ENCODE measurements at regions not wholly inside any gene's neighbourhood (a gene's known extent, or its start where the extent isn't known, plus 50 kb on each side); places are given as distances from the start of the nearest gene placed in this dataset.

GRCh38 chr9:86695910-86696424, 251.3 kb downstream of the GAS1 start:
- DNase-seq (ENCODE audit: low read depth): peak; percentile 19

GRCh38 chr9:86690034-86690433, 257.3 kb downstream of the GAS1 start:
- DNase-seq (ENCODE audit: low read depth): no peak

DNA sequence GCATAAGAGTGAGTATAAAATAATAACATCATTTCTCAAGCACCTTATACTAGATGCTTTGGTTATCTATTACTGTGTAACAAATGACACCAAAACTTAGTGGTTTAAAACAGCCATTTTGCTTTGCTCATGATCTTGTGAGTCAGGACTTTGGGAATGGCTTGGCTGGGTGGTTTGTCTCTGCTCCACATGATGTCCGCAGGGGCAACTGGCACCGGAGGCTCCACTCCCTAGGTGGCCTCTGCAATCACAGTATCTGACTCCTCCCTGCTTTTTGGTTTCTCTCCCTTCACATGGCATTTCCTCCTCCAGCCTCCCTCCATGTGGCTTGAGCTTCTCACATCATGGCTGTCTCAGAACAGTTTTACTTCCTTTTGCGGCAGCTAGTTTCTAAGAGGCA, 259.5 kb downstream of the GAS1 start:
- no peak for DNase-seq (ENCODE audit: low read depth)

- DNase-seq (ENCODE audit: low read depth): no peak
These were observed 261.8 kb downstream of the GAS1 start for GRCh38 chr9:86685556-86685955.

DNA sequence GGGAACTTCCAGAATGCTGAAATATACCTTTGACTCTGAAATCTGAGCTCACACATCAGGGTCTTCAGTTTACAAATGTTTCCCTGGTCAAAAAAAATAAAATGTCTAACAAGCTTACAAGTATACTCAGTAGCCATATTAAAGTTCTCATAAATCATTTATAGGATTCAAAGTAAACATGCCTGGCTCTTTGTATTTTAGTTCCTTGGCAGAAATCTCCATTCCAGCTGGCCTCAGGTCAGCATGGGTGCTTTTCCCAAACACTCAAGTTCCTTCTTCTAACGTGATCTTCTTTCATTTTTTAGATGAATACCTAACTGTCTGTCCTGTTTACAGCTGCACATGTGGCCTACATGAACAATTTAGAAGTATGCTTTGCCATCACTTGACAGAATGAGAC, 263.2 kb downstream of the GAS1 start:
- DNase-seq (ENCODE audit: low read depth): peak; percentile 30

- DNase-seq (ENCODE audit: low read depth): no peak
These were observed 265.1 kb downstream of the GAS1 start for GRCh38 chr9:86682240-86682639.

DNA sequence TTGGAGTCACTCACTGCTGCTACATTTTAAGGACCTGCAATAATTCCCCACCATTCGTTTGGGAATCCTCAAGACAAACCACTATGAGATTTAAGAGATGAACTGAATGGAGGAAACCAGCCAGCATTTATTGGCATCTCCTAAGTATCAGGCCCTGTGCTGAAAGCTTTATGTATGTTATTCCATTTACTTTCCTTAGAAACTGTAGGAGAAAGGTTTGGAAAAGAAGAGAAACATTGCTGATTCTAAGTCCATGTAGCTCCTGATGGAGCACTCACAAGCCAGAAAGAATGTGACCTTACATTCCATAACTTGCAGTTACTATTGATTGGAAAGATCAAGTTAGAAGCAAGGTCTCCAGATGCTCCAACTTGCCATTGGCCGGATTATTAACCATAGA, 267.4 kb downstream of the GAS1 start:
- no peak for DNase-seq (ENCODE audit: low read depth)

DNA sequence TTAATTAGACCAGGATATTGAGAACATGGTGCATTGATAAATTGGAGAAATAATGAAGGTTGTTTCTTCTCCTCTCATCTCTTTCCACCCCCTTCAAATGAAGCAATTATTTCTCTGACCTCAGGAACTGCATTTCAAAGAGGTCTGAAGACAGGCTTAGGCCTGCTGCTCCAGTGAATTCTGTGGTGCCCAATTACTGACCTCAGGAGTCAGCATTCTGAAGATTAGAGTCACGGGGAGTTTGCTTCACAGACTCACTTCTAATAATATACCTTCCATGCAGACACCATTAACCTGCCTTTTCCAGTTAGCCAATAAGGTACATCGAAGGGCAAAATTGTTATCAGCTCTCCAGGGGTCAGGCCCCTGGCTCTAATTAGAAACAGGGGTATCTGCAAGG, 270.9 kb downstream of the GAS1 start:
- no peak for DNase-seq (ENCODE audit: low read depth)

DNA sequence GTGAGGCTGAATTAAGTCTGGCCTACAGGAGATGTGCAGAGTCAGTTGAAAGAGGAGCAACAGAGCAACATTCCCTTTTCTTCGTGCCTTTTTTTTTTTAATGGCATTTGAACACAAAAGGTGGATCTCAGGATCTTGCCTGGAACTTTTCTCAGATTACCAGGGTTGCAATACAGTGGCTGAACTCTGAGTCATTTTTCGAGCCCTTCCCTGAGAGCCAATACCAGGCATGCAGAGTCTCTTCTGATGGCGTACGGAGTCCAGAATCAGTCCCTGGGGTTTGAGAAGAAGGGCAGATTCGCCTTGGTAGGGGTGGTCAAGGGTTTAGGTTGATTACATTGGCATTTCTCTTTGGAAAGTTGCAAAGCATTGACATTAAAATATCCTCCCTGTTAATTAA, 271.5 kb downstream of the GAS1 start:
- no peak for DNase-seq (ENCODE audit: low read depth)

DNA sequence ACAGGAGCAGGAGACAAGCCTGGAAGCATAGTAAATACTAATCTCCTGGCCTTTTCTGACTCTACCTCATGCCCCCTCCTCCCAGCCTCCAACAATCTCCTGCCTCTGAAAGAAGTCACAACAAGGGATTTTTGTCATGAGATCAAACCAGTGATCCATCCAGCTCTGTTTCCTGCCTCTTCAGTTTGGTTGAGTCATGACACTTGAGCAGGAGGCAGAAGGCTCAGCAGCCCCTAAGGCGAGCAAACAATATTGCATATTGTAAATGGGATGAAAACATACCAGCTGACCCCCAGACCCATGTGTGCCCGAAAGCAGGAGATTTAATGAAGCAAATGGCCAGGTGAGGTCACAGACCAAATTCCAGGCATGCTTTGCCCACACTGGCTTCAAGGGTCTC, 272.8 kb downstream of the GAS1 start:
- DNase-seq (ENCODE audit: low read depth): peak; percentile 43

GRCh38 chr9:86672966-86673365, 274.3 kb downstream of the GAS1 start:
- no peak for DNase-seq (ENCODE audit: low read depth)

DNA sequence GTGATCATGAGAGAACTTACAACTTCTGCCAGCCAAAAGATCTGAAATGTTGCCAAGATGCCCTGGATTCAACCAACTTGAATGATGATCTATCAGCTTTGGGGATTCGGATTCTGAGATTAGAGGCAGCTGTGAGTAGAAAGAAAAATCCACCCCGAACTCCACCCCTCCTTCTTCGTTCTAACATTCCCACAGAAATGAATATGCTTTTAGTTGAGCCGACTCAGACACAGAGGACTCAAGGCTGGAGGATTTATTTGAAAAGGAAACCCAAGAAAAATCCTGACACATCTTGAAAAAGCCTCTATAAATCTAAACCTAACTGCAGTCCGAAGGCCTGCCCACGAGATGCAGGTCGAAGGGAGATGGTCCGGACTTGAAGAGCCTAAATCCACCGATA, 275.0 kb downstream of the GAS1 start:
- no peak for DNase-seq (ENCODE audit: low read depth)

- DNase-seq (ENCODE audit: low read depth): no peak
These were observed 276.3 kb downstream of the GAS1 start for GRCh38 chr9:86671018-86671417.

GRCh38 chr9:86670536-86670935, 276.8 kb downstream of the GAS1 start:
- no peak for DNase-seq (ENCODE audit: low read depth)

GRCh38 chr9:86670076-86670475, 277.2 kb downstream of the GAS1 start:
- no peak for DNase-seq (ENCODE audit: low read depth)

GRCh38 chr9:86669422-86669821, 277.9 kb downstream of the GAS1 start:
- DNase-seq (ENCODE audit: low read depth): no peak

DNA sequence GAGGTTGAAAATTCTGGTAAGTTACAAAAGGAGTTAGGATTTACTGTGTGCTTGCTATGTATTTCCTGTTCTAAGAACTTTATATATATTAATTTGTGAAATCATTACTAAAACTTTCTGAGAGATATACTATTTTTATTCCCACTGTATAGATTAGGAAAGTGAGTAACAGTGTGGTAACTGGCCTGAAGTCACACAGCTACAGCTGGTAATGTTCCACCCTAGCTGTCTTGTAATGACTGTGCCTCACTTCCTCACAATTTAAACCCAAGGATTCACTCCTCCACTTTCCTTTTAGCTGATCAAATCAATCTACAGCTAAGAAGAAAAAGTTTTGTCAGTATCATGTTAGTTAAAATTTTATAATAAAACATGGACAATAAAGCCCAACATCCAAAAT, 278.8 kb downstream of the GAS1 start:
- DNase-seq (ENCODE audit: low read depth): no peak

DNA sequence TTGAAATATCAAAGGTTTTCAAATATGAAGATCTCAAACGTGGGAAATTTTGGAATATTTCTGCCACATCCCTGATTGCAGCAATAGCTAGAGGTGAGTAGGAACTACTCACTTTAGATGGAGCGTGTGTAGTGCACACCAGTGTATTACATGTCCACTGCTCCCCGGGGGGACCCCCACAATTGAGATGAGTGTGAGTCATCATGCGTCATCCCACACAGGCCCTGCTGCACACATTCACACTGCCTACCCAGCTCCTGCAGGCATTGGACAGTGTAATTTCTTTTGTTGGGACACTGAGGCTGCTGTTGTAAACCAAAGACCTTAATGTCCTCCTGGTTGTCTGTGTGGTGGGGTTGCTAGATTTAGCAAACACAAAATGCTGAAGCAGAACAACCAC, 280.0 kb downstream of the GAS1 start:
- no peak for DNase-seq (ENCODE audit: low read depth)

DNA sequence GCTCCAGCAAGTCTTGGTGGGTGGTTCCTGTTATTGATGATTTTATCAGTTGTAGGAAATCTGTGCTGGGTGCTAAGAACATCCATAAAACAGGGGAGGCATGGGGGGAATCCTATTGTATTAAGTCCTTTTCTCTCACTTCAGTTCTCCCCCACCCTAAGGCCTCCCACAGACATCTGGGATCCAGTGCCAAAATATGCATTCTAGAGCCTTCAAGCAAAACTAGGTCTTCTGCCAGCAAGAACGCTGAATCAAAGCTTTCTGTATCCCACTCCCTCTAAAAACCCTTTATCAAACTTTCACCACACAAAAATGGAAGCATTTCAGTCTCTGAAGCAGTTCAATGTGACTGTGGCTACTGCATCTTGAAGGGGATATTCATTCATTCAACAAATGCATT, 281.9 kb downstream of the GAS1 start:
- DNase-seq (ENCODE audit: low read depth): no peak

GRCh38 chr9:86664603-86665002, 282.7 kb downstream of the GAS1 start:
- no peak for DNase-seq (ENCODE audit: low read depth)

GRCh38 chr9:86663905-86664304, 283.4 kb downstream of the GAS1 start:
- no peak for DNase-seq (ENCODE audit: low read depth)

- no peak for DNase-seq (ENCODE audit: low read depth)
These were observed 284.3 kb downstream of the GAS1 start for GRCh38 chr9:86662890-86663468.

- peak; percentile 40 for DNase-seq (ENCODE audit: low read depth)
These were observed 287.0 kb downstream of the GAS1 start for GRCh38 chr9:86660146-86660943.
